ENCODE measurements at regions not wholly inside any gene's neighbourhood (a gene's known extent, or its start where the extent isn't known, plus 50 kb on each side); places are given as distances from the start of the nearest gene placed in this dataset.

GRCh38 chr16:49148410-49148809 lies 133.2 kb downstream of the CBLN1 start:
- ChIA-PET POLR2A (no interaction called here), RAD21 (ENCODE audit: low non-redundant PET in 1 of 2, low total read pairs in 2 of 2, uncharacterized antibody in 2 of 2, unreplicated experiment in 2 of 2) (no interaction called here), CTCF (no interaction called here)
- Histone ChIP-seq H3K79me2 (ENCODE audit: insufficient read depth, low read length) (no peaks in the 10 kb centered on the region), H3K4me1 (ENCODE audit: control insufficient read depth in 1 of 2, insufficient read depth in 2 of 2, low read length in 2 of 2) (no peaks in the 10 kb centered on the region), H4K20me1 (ENCODE audit: insufficient read depth) (no peaks in the 10 kb centered on the region), H3K4me3 (replicated peaks in 1 of 2; ENCODE audit: low read depth in 1 of 2, low read length in 2 of 2) (no peak overlapping the region), H3K27me3 (ENCODE audit: insufficient read depth, low read length) (no peaks in the 10 kb centered on the region), H3K36me3 (ENCODE audit: control insufficient read depth in 1 of 2, insufficient read depth in 2 of 2, low read length in 2 of 2) (no peaks in the 10 kb centered on the region), H3K4me2 (ENCODE audit: low read length) (no peak overlapping the region), H3K9ac (ENCODE audit: low read length) (no peak overlapping the region), H3K9me3 (ENCODE audit: control insufficient read depth in 1 of 2, insufficient read depth in 1 of 2, low read depth in 1 of 2, low read length in 2 of 2) (no peaks in the 10 kb centered on the region), H2AFZ (ENCODE audit: low read depth, low read length, poor library complexity, severe bottlenecking) (no peak overlapping the region), H3K9me2 (ENCODE audit: insufficient read depth) (no peaks in the 10 kb centered on the region), H3K27ac (ENCODE audit: low read depth, low read length) (no peak overlapping the region)
- no TSS peak for BruUV-seq (replicated peaks)
- intact Hi-C loops (cut with micrococcal nuclease): no loop called here
- DNase-seq (ENCODE audit: low read depth, low spot score): no peak
- TF ChIP-seq SRF (IDR thresholded peaks at IDR 0.05; ENCODE audit: low read depth) (no peak), POLR2A (IDR thresholded peaks at IDR 0.05; ENCODE audit: borderline replicate concordance, extremely low read depth, insufficient read depth, insufficient read length) (no peak), SP1 (IDR thresholded peaks at IDR 0.05; ENCODE audit: low read depth) (no peak), ZFX (IDR thresholded peaks at IDR 0.05) (no peak), CBX3 (IDR thresholded peaks at IDR 0.05; ENCODE audit: low read depth) (no peak), SIN3A (IDR thresholded peaks at IDR 0.05; ENCODE audit: low read depth) (no peak), POLR2AphosphoS5 (IDR thresholded peaks at IDR 0.05; ENCODE audit: low read depth, low read length) (no peak), EGR1 (IDR thresholded peaks at IDR 0.05; ENCODE audit: low read depth) (no peak), ZBTB33 (IDR thresholded peaks at IDR 0.05; ENCODE audit: extremely low read depth, insufficient replicate concordance, low read length) (no peak), YY1 (IDR thresholded peaks at IDR 0.05; ENCODE audit: extremely low read depth, insufficient replicate concordance, low read depth, low read length) (no peak), EZH2phosphoT487 (IDR thresholded peaks at IDR 0.05; ENCODE audit: borderline replicate concordance) (no peak), RAD21 (IDR thresholded peaks at IDR 0.05; ENCODE audit: low read depth) (no peak)
- ATAC-seq: no peak
